Mesothelial cell of epicardium (in vitro differentiated cells): ENCODE measurements at regions not wholly inside any gene's neighbourhood (a gene's known extent, or its start where the extent isn't known, plus 50 kb on each side); places are given as distances from the start of the nearest gene placed in this dataset.

Source experiments
- DNase-seq, 2 experiments: peaks; one replicate each; pipeline ENCODE4 v3.0.0; 2021; ENCODE audit warnings: low spot score in 2 of 2; ENCODE audit not compliant: unreplicated experiment in 2 of 2
- H3K27ac Mint-ChIP-seq: 2 replicates; pipeline ENCODE4 v1.8.0; 2021; ENCODE audit warnings: mixed read lengths
- H3K27me3 Mint-ChIP-seq: 2 replicates; pipeline ENCODE4 v1.8.0; 2021; ENCODE audit warnings: low read depth, mixed read lengths
- H3K36me3 Mint-ChIP-seq: 2 replicates; pipeline ENCODE4 v1.8.0; 2021; ENCODE audit warnings: mixed read lengths
- H3K4me1 Mint-ChIP-seq: 2 replicates; pipeline ENCODE4 v1.8.0; 2021; ENCODE audit warnings: mixed read lengths
- H3K4me3 Mint-ChIP-seq: 2 replicates; pipeline ENCODE4 v1.8.0; 2021; ENCODE audit warnings: mild to moderate bottlenecking, moderate library complexity, mixed read lengths
- H3K9me3 Mint-ChIP-seq: 2 replicates; pipeline ENCODE4 v1.8.0; 2021; ENCODE audit warnings: mixed read lengths
- TF ChIP-seq, protein P1 (sequence below): fragments of 200-600 bp; sonication (generic); IDR thresholded peaks from one replicate; pipeline ENCODE4 v1.5.0; 2021; ENCODE audit warnings: antibody characterized with exemption; ENCODE audit not compliant: unreplicated experiment

DNA sequence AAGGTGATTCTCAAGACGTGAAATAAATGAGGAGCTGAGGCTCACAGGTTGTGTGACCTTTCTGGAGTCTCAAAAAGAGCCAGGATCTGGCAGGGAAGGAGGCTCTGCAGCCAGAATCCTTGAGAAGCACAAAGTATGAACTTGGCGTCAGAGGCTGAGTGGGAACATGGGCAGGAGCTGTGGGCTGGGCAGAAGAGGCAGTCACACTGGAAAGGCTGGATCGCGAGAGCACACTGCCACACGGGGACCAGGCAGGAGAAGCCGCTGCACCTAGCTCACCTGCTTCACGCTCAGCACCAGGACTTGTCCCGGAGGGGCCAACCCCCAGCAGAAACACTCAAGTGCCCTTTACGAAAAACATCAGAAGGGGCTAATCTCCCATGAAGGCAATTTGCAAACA, 535.0 kb downstream of the TNS3 start:
- TF ChIP-seq, protein P1, sequence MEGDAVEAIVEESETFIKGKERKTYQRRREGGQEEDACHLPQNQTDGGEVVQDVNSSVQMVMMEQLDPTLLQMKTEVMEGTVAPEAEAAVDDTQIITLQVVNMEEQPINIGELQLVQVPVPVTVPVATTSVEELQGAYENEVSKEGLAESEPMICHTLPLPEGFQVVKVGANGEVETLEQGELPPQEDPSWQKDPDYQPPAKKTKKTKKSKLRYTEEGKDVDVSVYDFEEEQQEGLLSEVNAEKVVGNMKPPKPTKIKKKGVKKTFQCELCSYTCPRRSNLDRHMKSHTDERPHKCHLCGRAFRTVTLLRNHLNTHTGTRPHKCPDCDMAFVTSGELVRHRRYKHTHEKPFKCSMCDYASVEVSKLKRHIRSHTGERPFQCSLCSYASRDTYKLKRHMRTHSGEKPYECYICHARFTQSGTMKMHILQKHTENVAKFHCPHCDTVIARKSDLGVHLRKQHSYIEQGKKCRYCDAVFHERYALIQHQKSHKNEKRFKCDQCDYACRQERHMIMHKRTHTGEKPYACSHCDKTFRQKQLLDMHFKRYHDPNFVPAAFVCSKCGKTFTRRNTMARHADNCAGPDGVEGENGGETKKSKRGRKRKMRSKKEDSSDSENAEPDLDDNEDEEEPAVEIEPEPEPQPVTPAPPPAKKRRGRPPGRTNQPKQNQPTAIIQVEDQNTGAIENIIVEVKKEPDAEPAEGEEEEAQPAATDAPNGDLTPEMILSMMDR = no peak
- DNase-seq = no peak
- peak overlapping the region; percentile 12 for H3K27ac Mint-ChIP-seq
- H3K36me3 Mint-ChIP-seq = no peaks in the 10 kb centered on the region
- H3K4me3 Mint-ChIP-seq = no peak overlapping the region
- H3K27me3 Mint-ChIP-seq = no peaks in the 10 kb centered on the region
- H3K9me3 Mint-ChIP-seq = peaks cover 2% of the 10 kb centered on the region
- peaks cover 38% of the 10 kb centered on the region for H3K4me1 Mint-ChIP-seq

DNA sequence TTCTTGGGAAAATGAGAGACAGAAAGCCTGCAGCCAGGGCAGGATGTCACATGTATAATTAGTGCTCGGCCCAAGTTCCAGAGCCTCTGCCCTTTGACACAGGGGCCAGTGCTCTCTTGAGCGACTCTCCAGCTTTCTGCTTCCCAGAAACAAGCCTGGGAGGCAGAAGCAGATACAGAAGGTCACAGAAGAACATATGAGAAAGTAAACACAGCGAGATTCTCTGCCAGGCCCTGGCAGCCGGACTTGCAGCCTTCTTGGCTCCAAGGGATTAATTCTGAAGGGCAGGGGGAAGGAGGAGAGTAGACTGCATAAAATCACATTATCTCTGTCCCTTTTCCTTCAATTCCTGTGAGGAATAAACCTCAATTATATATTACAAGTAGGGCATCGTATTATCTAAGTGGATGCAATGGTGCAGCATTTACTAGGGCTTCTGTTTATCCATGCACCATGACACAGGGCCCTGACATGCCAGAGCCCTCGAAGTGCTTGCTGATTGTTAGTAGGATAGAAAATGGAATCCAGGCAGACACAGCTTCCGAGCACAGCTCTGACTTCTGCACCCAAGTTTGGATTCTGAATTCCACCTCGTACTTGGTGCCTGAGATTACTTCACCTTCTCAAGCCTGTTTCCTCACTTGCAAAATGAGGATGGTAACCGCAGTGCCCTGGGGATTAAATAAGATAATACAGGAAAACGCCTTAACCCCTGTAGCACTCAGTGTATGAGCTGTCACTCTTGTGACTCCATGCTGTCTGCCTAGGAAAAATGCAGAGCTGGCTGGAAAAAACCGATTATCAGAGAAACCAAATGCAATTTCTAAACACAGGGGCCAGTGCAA, 536.5 kb downstream of the TNS3 start:
- Mint-ChIP-seq H3K9me3 (no peaks in the 10 kb centered on the region), H3K4me1 (peaks cover 43% of the 10 kb centered on the region), H3K27me3 (no peaks in the 10 kb centered on the region), H3K4me3 (no peak overlapping the region), H3K36me3 (no peaks in the 10 kb centered on the region), H3K27ac (peak overlapping the region; percentile 73)
- TF ChIP-seq, protein P1 = no peak
- no peak for DNase-seq

- TF ChIP-seq, protein P1 = no peak
- no peaks in the 10 kb centered on the region for H3K36me3 Mint-ChIP-seq
- H3K27ac Mint-ChIP-seq = no peak overlapping the region
- peaks cover 47% of the 10 kb centered on the region for H3K4me1 Mint-ChIP-seq
- no peaks in the 10 kb centered on the region for H3K27me3 Mint-ChIP-seq
- no peak for DNase-seq
- H3K4me3 Mint-ChIP-seq = no peak overlapping the region
- no peaks in the 10 kb centered on the region for H3K9me3 Mint-ChIP-seq
Observed at GRCh38 chr7:47044625-47045024, 537.3 kb downstream of the TNS3 start.

DNA sequence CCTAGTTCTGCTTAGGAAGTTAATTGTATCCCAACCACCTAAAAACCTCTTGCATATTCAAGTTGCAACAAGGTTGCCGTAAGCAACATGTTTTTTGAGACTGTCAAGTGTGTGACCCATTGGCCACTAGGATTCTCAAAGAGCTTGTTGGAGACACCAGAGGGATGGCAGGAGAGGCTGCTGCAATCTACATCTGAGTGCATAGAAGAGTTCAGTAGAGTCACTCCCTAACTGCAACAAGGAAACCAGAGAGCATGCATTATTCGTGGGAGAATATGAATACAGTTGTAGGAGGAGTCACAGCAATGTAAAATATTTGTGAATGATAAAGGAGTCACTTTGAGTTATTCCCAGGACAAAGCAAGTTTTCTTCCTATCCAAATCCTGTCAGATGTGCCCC, 538.6 kb downstream of the TNS3 start:
- H3K27me3 Mint-ChIP-seq = no peaks in the 10 kb centered on the region
- peaks cover 54% of the 10 kb centered on the region for H3K4me1 Mint-ChIP-seq
- no peaks in the 10 kb centered on the region for H3K36me3 Mint-ChIP-seq
- TF ChIP-seq, protein P1 = no peak
- H3K9me3 Mint-ChIP-seq = no peaks in the 10 kb centered on the region
- no peak overlapping the region for H3K27ac Mint-ChIP-seq
- DNase-seq = no peak
- H3K4me3 Mint-ChIP-seq = no peak overlapping the region

DNA sequence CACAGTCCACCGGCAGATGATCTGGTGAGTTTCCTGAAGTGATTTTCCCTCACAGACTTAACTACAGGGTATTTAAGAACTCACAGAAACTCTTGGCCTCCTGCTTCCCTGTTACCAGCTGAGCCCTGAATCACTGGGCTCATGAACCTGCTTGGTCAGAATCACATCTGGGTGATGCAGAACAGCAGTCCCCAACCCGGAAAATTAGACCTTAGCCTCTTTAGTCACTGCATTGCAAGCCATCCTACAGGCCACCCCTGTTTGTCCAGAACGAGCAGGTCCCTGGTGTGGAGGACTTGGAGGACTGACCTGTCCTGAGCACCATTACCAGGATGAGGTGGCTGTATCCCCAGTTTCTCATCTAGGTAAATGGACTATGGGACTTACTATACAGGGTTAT, 539.2 kb downstream of the TNS3 start:
- Mint-ChIP-seq H3K27ac (no peak overlapping the region), H3K36me3 (no peaks in the 10 kb centered on the region), H3K9me3 (no peaks in the 10 kb centered on the region), H3K4me1 (peaks cover 54% of the 10 kb centered on the region), H3K27me3 (no peaks in the 10 kb centered on the region), H3K4me3 (no peak overlapping the region)
- DNase-seq = no peak
- TF ChIP-seq, protein P1 = no peak
